ENCODE measurements at regions not wholly inside any gene's neighbourhood (a gene's known extent, or its start where the extent isn't known, plus 50 kb on each side); places are given as distances from the start of the nearest gene placed in this dataset.

- Histone ChIP-seq H3K9me3 (no peaks in the 10 kb centered on the region), H3K27me3 (no peaks in the 10 kb centered on the region), H3K4me3 (no peak overlapping the region), H3K27ac (no peak overlapping the region), H3K36me3 (no peaks in the 10 kb centered on the region), H3K4me1 (no peaks in the 10 kb centered on the region)
- no peak for TF ChIP-seq CTCF (IDR thresholded peaks at IDR 0.05)
- DNase-seq (ENCODE audit: low spot score), result no peak
Measured at GRCh38 chr10:4332764-4333458, 493.1 kb upstream of the AKR1E2 start.

DNA sequence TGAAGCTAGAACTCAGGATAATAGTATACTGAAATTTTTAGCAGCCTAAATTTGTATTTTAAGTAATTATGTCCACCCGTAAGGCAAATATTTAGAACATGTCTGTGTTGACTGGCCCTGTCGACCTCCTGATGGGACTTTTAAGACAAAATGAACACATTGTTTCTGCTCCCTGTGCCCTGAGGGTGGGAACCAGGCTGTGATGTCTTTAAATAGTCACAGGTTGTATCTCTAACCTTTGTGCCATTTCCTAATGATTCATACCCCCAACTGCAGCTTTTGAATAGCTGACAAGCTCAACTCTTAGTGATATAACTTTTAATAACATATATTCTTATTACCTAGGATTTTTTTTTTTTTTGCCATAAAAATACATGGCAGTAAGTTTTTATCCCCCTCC lies 494.9 kb upstream of the AKR1E2 start:
- H3K4me3 ChIP-seq, result no peak overlapping the region
- no peaks in the 10 kb centered on the region for H3K27me3 ChIP-seq
- H3K36me3 ChIP-seq, result no peaks in the 10 kb centered on the region
- TF ChIP-seq CTCF (IDR thresholded peaks at IDR 0.05), result no peak
- H3K27ac ChIP-seq, result no peak overlapping the region
- H3K4me1 ChIP-seq, result no peaks in the 10 kb centered on the region
- no peaks in the 10 kb centered on the region for H3K9me3 ChIP-seq
- DNase-seq (ENCODE audit: low spot score), result no peak

- Histone ChIP-seq H3K27me3 (no peaks in the 10 kb centered on the region), H3K4me1 (no peaks in the 10 kb centered on the region), H3K36me3 (no peaks in the 10 kb centered on the region), H3K27ac (no peak overlapping the region), H3K4me3 (no peak overlapping the region), H3K9me3 (no peaks in the 10 kb centered on the region)
- TF ChIP-seq CTCF (IDR thresholded peaks at IDR 0.05), result no peak
- no peak for DNase-seq (ENCODE audit: low spot score)
Measured at GRCh38 chr10:4330636-4331035, 495.4 kb upstream of the AKR1E2 start.

GRCh38 chr10:4329225-4329624 lies 496.8 kb upstream of the AKR1E2 start:
- TF ChIP-seq CTCF (IDR thresholded peaks at IDR 0.05), result no peak
- Histone ChIP-seq H3K4me1 (no peaks in the 10 kb centered on the region), H3K4me3 (no peak overlapping the region), H3K27ac (no peak overlapping the region), H3K27me3 (no peaks in the 10 kb centered on the region), H3K36me3 (no peaks in the 10 kb centered on the region), H3K9me3 (no peaks in the 10 kb centered on the region)
- no peak for DNase-seq (ENCODE audit: low spot score)

GRCh38 chr10:4326647-4327046 lies 499.4 kb upstream of the AKR1E2 start:
- TF ChIP-seq CTCF (IDR thresholded peaks at IDR 0.05), result no peak
- no peaks in the 10 kb centered on the region for H3K4me1 ChIP-seq
- no peaks in the 10 kb centered on the region for H3K9me3 ChIP-seq
- H3K27me3 ChIP-seq, result no peaks in the 10 kb centered on the region
- no peak overlapping the region for H3K4me3 ChIP-seq
- DNase-seq (ENCODE audit: low spot score), result no peak
- H3K27ac ChIP-seq, result no peak overlapping the region
- no peaks in the 10 kb centered on the region for H3K36me3 ChIP-seq

GRCh38 chr10:4319870-4320367 lies 506.1 kb upstream of the AKR1E2 start:
- Histone ChIP-seq H3K9me3 (no peaks in the 10 kb centered on the region), H3K36me3 (no peaks in the 10 kb centered on the region), H3K4me1 (peaks cover 0 to 9% of the 10 kb centered on the region in 2 donors), H3K27ac (no peak overlapping the region), H3K27me3 (no peaks in the 10 kb centered on the region), H3K4me3 (no peak overlapping the region)
- no peak for DNase-seq (ENCODE audit: low spot score)
- TF ChIP-seq CTCF (IDR thresholded peaks at IDR 0.05), result no peak

Data from right atrium auricular region (tissue), 2 donors.